Aorta (tissue), 5 donors: ENCODE measurements at regions not wholly inside any gene's neighbourhood (a gene's known extent, or its start where the extent isn't known, plus 50 kb on each side); places are given as distances from the start of the nearest gene placed in this dataset.

Experiments
- ATAC-seq: fragments of 200-7000 bp; cut with Tn5 transposase; one replicate; pipeline ENCODE4 v1.9.1; 2022; ENCODE audit warnings: moderate library complexity; ENCODE audit not compliant: low FRiP score
- DNase-seq, 2 donors: peaks; one replicate each; pipeline ENCODE4 v3.0.0-alpha.2; 2020
- H3K27ac ChIP-seq, 2 donors: one replicate each; pipeline ENCODE4 v1.5.1; 2013; ENCODE audit warnings: low read length in 2 of 2, mild to moderate bottlenecking in 2 of 2, moderate library complexity in 2 of 2, control low read depth in 1 of 2, inconsistent platforms in 1 of 2, low read depth in 1 of 2
- H3K27me3 ChIP-seq, 2 donors: one replicate each; pipeline ENCODE4 v1.6.1; 2013; ENCODE audit warnings: control low read depth in 1 of 2, low read length in 1 of 2, mild to moderate bottlenecking in 1 of 2, moderate library complexity in 1 of 2; ENCODE audit not compliant: insufficient read depth in 2 of 2, control insufficient read depth in 1 of 2
- H3K36me3 ChIP-seq, 2 donors: one replicate each; pipeline ENCODE4 v1.6.1; 2013; ENCODE audit warnings: control low read depth in 1 of 2, low read length in 1 of 2, mild to moderate bottlenecking in 1 of 2; ENCODE audit not compliant: insufficient read depth in 2 of 2, control insufficient read depth in 1 of 2
- H3K4me1 ChIP-seq, 2 donors: one replicate each; pipeline ENCODE4 v1.6.1; 2013; ENCODE audit warnings: low read length in 2 of 2, control low read depth in 1 of 2, mild to moderate bottlenecking in 1 of 2, moderate library complexity in 1 of 2; ENCODE audit not compliant: insufficient read depth in 2 of 2, control insufficient read depth in 1 of 2
- H3K4me3 ChIP-seq, 2 donors: one replicate each; pipeline ENCODE4 v1.5.1; 2013; ENCODE audit warnings: low read length in 2 of 2, control low read depth in 1 of 2, mild to moderate bottlenecking in 1 of 2
- H3K9me3 ChIP-seq: one replicate; pipeline ENCODE4 v1.6.1; 2013; ENCODE audit warnings: mild to moderate bottlenecking, low read length; ENCODE audit not compliant: control insufficient read depth
- WGBS, 2 donors: extraction: QIAGEN DNeasy Blood & Tissue Kit; methylation state at CpG; one replicate each; pipeline ENCODE4 v1.1.7; 2013; 5-methylcytosine and 5-hydroxymethylcytosine counted together
- intact Hi-C, 2 donors: fragments of 100-400 bp; cut with DNase I; formaldehyde crosslinking; loops; one replicate each; pipeline versions ENCODE4 v1.14.2 to v1.15.0; 2022
- donor health status: healthy with polysubstance abuse.
- donor health status: Bipolar disorder and iron deficiency.
- donor health status: DM: no; HTN: no; CAD: no.
- donor health status: DM: no; HTN: no; CAD: no.
- donor health status: DM: yes; HTN: yes; CAD: no.

- no peaks in the 10 kb centered on the region for H3K36me3 ChIP-seq
- H3K4me3 ChIP-seq = no peak overlapping the region
- no peak for DNase-seq
- WGBS, 2 donors = 89 to 93% methylated on average over 1 of the region's 1 CpG
- no peaks in the 10 kb centered on the region for H3K4me1 ChIP-seq
- no peak overlapping the region for H3K27ac ChIP-seq
- H3K27me3 ChIP-seq = no peaks in the 10 kb centered on the region
- intact Hi-C loops = no loop called here
- no peak for ATAC-seq
- H3K9me3 ChIP-seq = no peaks in the 10 kb centered on the region
These were observed 371.3 kb downstream of the FBXW7 start for GRCh38 chr4:152164561-152164960.

GRCh38 chr4:152162331-152162697 is 373.6 kb downstream of the FBXW7 start:
- 43 to 45% methylated on average over 2 of the region's 2 CpGs for WGBS, 2 donors
- Histone ChIP-seq H3K9me3 (no peaks in the 10 kb centered on the region), H3K27ac (no peak overlapping the region), H3K4me3 (no peak overlapping the region), H3K27me3 (no peaks in the 10 kb centered on the region), H3K36me3 (no peaks in the 10 kb centered on the region), H3K4me1 (no peaks in the 10 kb centered on the region)
- DNase-seq = no peak
- no peak for ATAC-seq
- intact Hi-C loops = no loop called here

GRCh38 chr4:152161676-152162330 is 374.1 kb downstream of the FBXW7 start:
- WGBS, 2 donors = 52 to 59% methylated on average over 3 of the region's 3 CpGs
- DNase-seq (no peak), ATAC-seq (no peak)
- H3K9me3 ChIP-seq = no peaks in the 10 kb centered on the region
- no peak overlapping the region for H3K4me3 ChIP-seq
- H3K4me1 ChIP-seq = no peaks in the 10 kb centered on the region
- no peaks in the 10 kb centered on the region for H3K27me3 ChIP-seq
- no peaks in the 10 kb centered on the region for H3K36me3 ChIP-seq
- H3K27ac ChIP-seq = no peak overlapping the region
- intact Hi-C loops = no loop called here

GRCh38 chr4:152160225-152160800 is 375.6 kb downstream of the FBXW7 start:
- no peaks in the 10 kb centered on the region for H3K9me3 ChIP-seq
- no peak for ATAC-seq
- WGBS, 2 donors = 88 to 90% methylated on average over 13 of the region's 13 CpGs
- intact Hi-C loops = no loop called here
- no peaks in the 10 kb centered on the region for H3K27me3 ChIP-seq
- H3K4me3 ChIP-seq = no peak overlapping the region
- no peaks in the 10 kb centered on the region for H3K4me1 ChIP-seq
- no peak overlapping the region for H3K27ac ChIP-seq
- no peak for DNase-seq
- H3K36me3 ChIP-seq = no peaks in the 10 kb centered on the region

- ATAC-seq = no peak
- 72 to 81% methylated on average over 2 of the region's 2 CpGs for WGBS, 2 donors
- peaks cover 2% of the 10 kb centered on the region for H3K9me3 ChIP-seq
- H3K27ac ChIP-seq = no peak overlapping the region
- no peaks in the 10 kb centered on the region for H3K36me3 ChIP-seq
- intact Hi-C loops = no loop called here
- H3K27me3 ChIP-seq = peaks cover 0 to 2% of the 10 kb centered on the region in 2 donors
- no peak for DNase-seq
- H3K4me3 ChIP-seq = no peak overlapping the region
- H3K4me1 ChIP-seq = no peaks in the 10 kb centered on the region
These were observed 376.1 kb downstream of the FBXW7 start for GRCh38 chr4:152159773-152160172.

- DNase-seq = no peak
- Histone ChIP-seq H3K9me3 (peaks cover 2% of the 10 kb centered on the region), H3K36me3 (no peaks in the 10 kb centered on the region), H3K27me3 (peaks cover 0 to 2% of the 10 kb centered on the region in 2 donors), H3K27ac (no peak overlapping the region), H3K4me1 (no peaks in the 10 kb centered on the region), H3K4me3 (no peak overlapping the region)
- ATAC-seq = no peak
- intact Hi-C loops = no loop called here
- WGBS, 2 donors = 72 to 75% methylated on average over 2 of the region's 2 CpGs
These were observed 377.7 kb downstream of the FBXW7 start for GRCh38 chr4:152158225-152158624.

GRCh38 chr4:152157629-152158028 is 378.3 kb downstream of the FBXW7 start:
- H3K36me3 ChIP-seq = no peaks in the 10 kb centered on the region
- H3K4me1 ChIP-seq = no peaks in the 10 kb centered on the region
- peaks cover 0 to 2% of the 10 kb centered on the region in 2 donors for H3K27me3 ChIP-seq
- H3K9me3 ChIP-seq = peaks cover 2% of the 10 kb centered on the region
- no peak for ATAC-seq
- no peak overlapping the region for H3K27ac ChIP-seq
- intact Hi-C loops = no loop called here
- WGBS, 2 donors = 68 to 70% methylated on average over 5 of the region's 5 CpGs
- H3K4me3 ChIP-seq = no peak overlapping the region
- no peak for DNase-seq

- no peak for ATAC-seq
- 59 to 69% methylated on average over 6 of the region's 6 CpGs for WGBS, 2 donors
These were observed 379.4 kb downstream of the FBXW7 start for GRCh38 chr4:152156442-152156841.

GRCh38 chr4:152155070-152155469 is 380.8 kb downstream of the FBXW7 start:
- peaks cover 2% of the 10 kb centered on the region for H3K9me3 ChIP-seq
- H3K4me1 ChIP-seq = no peaks in the 10 kb centered on the region
- ATAC-seq (no peak), DNase-seq (peak in 1 of 2 donors; percentile 59)
- intact Hi-C loops = no loop called here
- H3K36me3 ChIP-seq = no peaks in the 10 kb centered on the region
- H3K27ac ChIP-seq = no peak overlapping the region
- H3K27me3 ChIP-seq = peaks cover 0 to 2% of the 10 kb centered on the region in 2 donors
- WGBS, 2 donors = 75 to 76% methylated on average over 3 of the region's 3 CpGs
- H3K4me3 ChIP-seq = no peak overlapping the region

More at GRCh38 chr4:152156442-152156841, 379.4 kb downstream of the FBXW7 start:
- Histone ChIP-seq H3K27me3 (peaks cover 0 to 2% of the 10 kb centered on the region in 2 donors), H3K9me3 (peaks cover 2% of the 10 kb centered on the region), H3K36me3 (no peaks in the 10 kb centered on the region), H3K27ac (no peak overlapping the region), H3K4me1 (no peaks in the 10 kb centered on the region), H3K4me3 (no peak overlapping the region)
- no peak for DNase-seq
- intact Hi-C loops = no loop called here
